OCI-LY7 (cell line): ENCODE measurements at regions not wholly inside any gene's neighbourhood (a gene's known extent, or its start where the extent isn't known, plus 50 kb on each side); places are given as distances from the start of the nearest gene placed in this dataset.

Experiments used
- EZH2phosphoT487 ChIP-seq: fragments of 200-600 bp; sonication (generic); IDR thresholded peaks from 2 replicates; pipeline ENCODE4 v1.6.1; 2018; ENCODE audit warnings: low read depth, borderline replicate concordance, mild to moderate bottlenecking, mixed run types, antibody characterized with exemption, low read length, moderate library complexity, mixed read lengths
- TF ChIP-seq, protein P1 (sequence below): fragments of 200-600 bp; sonication (generic); conservative IDR thresholded peaks from 2 replicates; pipeline ENCODE4 v1.5.1; 2014; ENCODE audit warnings: mild to moderate bottlenecking, antibody characterized with exemption, low read length, moderate library complexity, mixed read lengths

GRCh38 chr2:150587547-150588505 lies 100.4 kb upstream of the RND3 start:
- TF ChIP-seq, protein P1, sequence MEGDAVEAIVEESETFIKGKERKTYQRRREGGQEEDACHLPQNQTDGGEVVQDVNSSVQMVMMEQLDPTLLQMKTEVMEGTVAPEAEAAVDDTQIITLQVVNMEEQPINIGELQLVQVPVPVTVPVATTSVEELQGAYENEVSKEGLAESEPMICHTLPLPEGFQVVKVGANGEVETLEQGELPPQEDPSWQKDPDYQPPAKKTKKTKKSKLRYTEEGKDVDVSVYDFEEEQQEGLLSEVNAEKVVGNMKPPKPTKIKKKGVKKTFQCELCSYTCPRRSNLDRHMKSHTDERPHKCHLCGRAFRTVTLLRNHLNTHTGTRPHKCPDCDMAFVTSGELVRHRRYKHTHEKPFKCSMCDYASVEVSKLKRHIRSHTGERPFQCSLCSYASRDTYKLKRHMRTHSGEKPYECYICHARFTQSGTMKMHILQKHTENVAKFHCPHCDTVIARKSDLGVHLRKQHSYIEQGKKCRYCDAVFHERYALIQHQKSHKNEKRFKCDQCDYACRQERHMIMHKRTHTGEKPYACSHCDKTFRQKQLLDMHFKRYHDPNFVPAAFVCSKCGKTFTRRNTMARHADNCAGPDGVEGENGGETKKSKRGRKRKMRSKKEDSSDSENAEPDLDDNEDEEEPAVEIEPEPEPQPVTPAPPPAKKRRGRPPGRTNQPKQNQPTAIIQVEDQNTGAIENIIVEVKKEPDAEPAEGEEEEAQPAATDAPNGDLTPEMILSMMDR: no peak
- TF ChIP-seq EZH2phosphoT487: no peak
